Lower leg skin (tissue), 3 donors: ENCODE measurements at regions not wholly inside any gene's neighbourhood (a gene's known extent, or its start where the extent isn't known, plus 50 kb on each side); places are given as distances from the start of the nearest gene placed in this dataset.

Source experiments
- POLR2A ChIP-seq, 2 donors: fragments of 450-650 bp; IDR thresholded peaks; one replicate each; pipeline ENCODE4 v1.6.1; 2016 to 2017; ENCODE audit warnings: antibody characterized with exemption in 2 of 2, mild to moderate bottlenecking in 1 of 2, moderate library complexity in 1 of 2
- TF ChIP-seq, protein P1 (sequence below), 3 donors: fragments of 450-650 bp; IDR thresholded peaks; one replicate each; pipeline ENCODE4 v1.5.1; 2016; ENCODE audit warnings: antibody characterized with exemption in 3 of 3, mild to moderate bottlenecking in 3 of 3, moderate library complexity in 2 of 3

DNA sequence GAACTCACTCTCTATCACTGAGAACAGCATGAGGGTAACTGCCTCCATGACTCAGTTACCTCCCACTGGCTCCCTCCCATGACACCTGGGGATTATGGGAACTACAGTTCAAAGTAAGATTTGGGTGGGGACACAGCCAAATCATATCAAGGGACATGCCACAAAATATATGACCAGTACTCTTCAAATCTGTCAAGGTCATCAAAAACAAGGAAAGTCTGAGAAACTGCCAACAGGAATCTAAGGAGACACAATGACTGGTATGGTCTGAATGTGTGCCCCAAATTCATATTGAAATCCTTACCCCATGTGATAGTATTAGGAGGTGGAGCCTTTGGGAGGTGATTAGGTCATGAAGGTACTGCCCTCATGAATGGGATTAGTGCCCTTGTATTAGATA lies 258.8 kb downstream of the TPBG start:
- no peak for TF ChIP-seq POLR2A (IDR thresholded peaks at IDR 0.05)
- TF ChIP-seq, protein P1, sequence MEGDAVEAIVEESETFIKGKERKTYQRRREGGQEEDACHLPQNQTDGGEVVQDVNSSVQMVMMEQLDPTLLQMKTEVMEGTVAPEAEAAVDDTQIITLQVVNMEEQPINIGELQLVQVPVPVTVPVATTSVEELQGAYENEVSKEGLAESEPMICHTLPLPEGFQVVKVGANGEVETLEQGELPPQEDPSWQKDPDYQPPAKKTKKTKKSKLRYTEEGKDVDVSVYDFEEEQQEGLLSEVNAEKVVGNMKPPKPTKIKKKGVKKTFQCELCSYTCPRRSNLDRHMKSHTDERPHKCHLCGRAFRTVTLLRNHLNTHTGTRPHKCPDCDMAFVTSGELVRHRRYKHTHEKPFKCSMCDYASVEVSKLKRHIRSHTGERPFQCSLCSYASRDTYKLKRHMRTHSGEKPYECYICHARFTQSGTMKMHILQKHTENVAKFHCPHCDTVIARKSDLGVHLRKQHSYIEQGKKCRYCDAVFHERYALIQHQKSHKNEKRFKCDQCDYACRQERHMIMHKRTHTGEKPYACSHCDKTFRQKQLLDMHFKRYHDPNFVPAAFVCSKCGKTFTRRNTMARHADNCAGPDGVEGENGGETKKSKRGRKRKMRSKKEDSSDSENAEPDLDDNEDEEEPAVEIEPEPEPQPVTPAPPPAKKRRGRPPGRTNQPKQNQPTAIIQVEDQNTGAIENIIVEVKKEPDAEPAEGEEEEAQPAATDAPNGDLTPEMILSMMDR (IDR thresholded peaks at IDR 0.05), result no peak
